RKO (cell line): ENCODE measurements at regions not wholly inside any gene's neighbourhood (a gene's known extent, or its start where the extent isn't known, plus 50 kb on each side); places are given as distances from the start of the nearest gene placed in this dataset.
A peak's percentile ranks its signal among the peaks of the same experiment; 100 is the strongest.

Experiments
- DNase-seq: peaks from one replicate; pipeline ENCODE4 v3.0.0-alpha.2; 2016; ENCODE audit warnings: low spot score

- no peak for DNase-seq
These were observed 181.9 kb downstream of the SOX9 start for GRCh38 chr17:72302735-72303134.

GRCh38 chr17:72303787-72304733 is 183.2 kb downstream of the SOX9 start:
- DNase-seq: no peak

DNA sequence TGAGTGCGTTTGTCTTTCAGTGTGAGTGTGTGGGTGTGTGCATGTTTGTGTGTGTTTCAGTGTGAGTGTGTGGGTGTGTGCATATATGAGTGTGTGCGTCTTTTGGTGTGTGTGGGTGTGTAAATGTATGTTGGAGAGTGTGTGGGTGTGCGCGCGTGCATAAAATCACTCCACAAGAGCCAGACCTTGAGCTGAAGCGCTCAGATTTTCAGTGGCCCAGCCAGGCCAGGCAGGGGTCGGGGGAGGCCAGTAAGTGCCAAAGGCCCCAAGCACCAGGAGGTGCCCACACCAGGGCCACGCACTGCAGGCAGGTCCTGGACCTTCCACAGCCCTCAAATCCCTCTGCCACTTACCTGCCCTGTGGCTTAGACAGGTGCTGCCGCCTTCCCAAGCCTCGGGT is 184.0 kb downstream of the SOX9 start:
- DNase-seq: no peak

DNA sequence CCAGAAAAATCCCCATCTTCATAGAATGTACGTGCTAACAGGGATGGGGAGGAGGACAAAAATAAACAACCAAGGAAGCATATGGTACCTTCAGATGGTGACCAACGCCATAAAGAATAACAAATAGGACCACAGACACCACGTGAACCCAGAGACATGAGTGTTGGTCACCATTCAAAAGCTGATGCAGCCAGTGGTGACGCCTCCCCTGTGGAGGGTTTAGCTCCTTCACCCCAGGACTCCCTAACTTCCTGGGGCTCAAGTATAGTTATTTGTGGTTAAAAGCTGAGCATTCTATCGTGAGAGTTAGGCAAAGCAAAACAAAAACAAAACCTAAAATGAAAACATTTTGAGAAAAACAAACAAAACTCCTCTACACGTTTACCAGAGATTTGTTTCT is 184.7 kb downstream of the SOX9 start:
- DNase-seq: no peak

- no peak for DNase-seq
These were observed 185.2 kb downstream of the SOX9 start for GRCh38 chr17:72306037-72306436.

GRCh38 chr17:72307836-72308235 is 187.0 kb downstream of the SOX9 start:
- no peak for DNase-seq

DNA sequence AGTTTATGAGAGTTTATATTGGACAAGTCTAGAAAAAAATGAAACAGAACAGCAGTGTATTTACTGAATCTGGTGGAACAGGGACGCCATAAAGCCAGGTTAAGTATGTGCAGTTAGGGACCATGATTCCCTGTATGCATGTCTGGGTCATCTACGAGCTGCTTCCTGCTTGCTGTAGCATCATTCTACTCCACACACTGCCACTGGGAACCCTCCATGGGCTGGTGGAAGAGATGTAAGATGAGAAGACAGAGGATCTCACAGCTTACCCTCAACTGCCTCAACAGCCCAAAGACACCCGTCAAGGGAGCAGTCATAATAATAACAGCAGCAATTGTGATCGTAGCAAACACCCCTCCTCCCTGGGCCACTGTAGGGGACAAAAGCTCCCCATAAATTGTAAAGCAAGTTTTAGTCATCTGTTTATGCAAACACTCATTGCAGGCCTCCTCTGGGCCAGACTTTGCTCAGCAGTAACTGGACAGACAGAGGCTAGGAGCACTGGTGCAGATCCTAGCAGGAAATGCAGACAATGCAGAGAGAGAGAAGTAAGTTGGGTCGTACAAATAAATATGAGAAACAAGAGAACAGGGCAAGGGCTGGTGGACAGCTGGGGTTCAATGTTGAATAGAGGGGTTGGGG is 188.0 kb downstream of the SOX9 start:
- DNase-seq: no peak

DNA sequence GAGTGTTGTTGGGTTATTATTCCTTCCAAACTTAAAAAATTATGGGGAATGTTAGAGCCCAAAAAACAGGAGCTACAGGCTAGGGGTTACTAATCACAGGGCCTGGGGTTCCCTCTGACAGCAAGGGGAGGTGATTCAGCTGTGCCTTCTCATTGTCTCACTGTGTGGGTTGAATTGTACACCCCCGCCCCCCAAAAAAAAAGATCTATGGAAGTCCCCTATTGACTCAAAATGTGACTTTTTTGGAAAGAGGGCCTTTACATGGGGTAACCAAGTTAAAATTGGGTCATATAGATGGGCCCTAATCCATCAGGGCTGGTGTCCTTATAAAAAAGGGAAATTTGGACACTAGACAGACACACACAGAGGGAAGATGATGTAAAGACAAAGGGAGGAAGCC is 190.2 kb downstream of the SOX9 start:
- no peak for DNase-seq

DNA sequence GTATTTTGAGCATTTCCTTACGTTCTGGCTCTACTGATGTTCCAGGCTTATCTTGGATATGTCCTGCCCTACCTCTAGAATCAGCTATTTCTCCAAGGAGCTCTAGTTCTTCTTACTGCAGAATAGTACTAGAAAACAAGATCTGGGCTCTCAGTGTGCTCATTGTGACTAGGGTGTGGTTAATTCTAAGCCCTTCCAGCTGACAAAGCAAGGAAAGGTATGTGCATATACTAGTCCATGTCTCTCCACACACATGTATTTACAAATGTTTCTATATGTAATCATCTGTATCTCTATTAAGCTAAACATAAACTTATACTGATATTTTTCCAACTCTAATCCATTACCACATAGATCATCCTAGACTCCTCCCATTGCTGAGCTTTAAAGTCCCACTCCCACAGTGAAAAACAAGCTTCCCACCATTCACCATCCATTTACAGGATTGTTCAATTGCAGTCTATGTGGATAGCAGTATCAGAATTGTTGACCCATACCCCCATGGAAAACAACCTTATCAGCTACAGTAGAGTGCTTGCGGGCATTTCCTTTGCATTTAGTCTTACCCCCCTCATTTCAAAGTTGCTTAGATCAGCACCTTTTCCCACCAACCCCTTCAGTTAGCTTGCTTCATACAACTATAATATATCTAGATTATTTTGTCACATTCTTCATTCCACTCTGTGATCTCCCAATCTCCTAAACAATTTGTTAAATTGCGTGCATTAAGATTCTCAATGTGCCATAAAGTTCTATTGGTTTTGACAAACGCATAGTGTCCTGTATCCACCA is 194.5 kb downstream of the SOX9 start:
- DNase-seq: no peak

DNA sequence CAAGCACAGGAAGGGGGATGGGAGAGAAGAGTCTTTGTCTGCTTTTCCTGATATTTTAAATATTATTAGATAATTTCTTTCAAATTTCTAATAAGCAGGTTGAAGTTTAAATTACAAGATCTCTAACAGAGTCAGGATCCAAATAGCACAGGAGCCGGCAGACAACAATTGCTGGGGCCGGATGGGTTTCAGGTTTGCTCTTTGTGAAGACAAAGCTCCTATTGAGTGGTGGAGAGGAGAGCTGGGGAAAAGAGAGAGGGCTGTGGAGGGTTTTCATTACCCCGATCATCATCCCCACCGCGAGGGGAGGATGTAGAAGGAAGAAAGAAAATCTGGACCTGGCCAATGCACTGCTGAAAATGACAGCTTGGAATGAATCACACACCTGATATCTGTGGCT is 197.3 kb downstream of the SOX9 start:
- DNase-seq: no peak

- no peak for DNase-seq
These were observed 201.1 kb downstream of the SOX9 start for GRCh38 chr17:72321896-72322295.

- DNase-seq: no peak
These were observed 211.5 kb downstream of the SOX9 start for GRCh38 chr17:72332367-72332766.

DNA sequence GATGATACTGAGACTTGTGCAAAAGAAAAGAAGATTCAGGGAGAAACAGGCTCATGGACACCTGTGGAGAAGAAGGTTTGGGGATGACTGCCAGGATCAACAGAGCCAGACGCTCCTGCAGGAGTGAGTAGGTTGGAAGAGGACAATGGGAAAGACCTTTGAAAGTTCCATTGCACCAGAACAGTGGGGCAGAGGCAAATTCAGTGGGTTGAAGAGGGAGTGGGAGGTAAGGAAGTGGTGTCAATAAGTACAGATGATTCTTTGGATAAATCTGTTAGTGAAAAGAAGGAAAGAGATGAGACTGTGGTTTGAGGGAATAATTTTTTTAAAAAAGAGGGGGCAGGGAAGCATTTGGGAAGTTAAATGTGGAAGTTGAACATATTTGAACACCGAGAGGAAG is 212.8 kb downstream of the SOX9 start:
- DNase-seq: no peak

GRCh38 chr17:72334205-72334604 is 213.4 kb downstream of the SOX9 start:
- no peak for DNase-seq

GRCh38 chr17:72336026-72336803 is 215.4 kb downstream of the SOX9 start:
- DNase-seq: no peak

DNA sequence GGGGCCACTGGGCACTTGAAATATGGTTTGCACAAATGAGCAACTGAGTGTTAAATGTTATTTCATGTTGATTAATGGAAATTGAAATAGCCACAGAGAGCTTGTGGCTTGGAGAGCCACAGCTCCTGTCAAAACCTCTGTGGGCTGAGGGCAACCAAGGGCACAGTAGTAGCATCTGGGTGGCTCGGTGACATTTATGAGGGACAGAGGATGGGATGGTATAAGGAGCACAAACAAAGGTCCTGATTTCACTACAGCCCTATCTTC is 215.9 kb downstream of the SOX9 start:
- DNase-seq: no peak

- DNase-seq: no peak
These were observed 217.5 kb downstream of the SOX9 start for GRCh38 chr17:72338304-72338703.

DNA sequence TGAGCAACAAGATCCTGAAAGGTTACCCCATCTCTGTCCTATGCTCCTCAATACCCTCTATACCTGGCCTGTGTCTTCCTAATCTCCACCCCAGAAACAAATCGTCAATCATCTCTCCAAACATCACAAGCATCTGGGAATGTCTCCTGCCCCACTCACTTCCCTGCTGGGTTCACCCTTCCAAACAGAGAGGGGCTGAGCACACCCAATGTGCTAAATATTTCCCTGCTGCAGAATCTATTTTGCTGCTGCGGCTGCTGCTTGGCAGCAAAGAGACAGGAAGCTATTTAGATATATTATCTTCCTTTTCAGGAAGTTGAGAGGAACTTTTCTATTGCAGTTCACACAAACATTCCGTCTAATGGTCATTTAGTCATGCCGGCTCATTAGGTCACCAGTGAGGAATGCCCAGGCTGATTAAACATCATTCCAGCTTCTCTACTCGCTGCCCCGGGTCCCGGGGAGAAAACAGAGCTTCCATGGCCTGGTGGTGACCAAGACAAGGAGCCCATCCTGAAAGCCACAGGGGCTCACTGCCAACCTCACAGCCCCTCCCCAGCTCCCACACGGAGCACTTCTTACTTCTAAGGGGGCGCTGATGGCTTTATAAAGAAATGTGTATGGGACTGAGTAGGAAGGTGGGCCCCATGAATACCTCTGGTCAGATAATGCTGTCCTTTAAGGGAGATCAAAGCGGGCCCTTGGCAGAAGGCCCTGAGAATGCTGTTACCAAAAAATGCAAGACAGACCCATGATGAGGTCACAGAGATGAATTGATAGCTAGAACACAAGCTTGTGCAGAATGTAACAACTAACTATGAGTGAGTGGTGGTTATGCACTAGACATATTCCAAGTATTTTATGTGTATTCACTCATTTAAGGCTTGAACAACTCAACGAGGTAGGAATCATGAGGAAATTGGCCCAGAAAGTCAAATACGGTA is 218.3 kb downstream of the SOX9 start:
- DNase-seq: peak; percentile 77

DNA sequence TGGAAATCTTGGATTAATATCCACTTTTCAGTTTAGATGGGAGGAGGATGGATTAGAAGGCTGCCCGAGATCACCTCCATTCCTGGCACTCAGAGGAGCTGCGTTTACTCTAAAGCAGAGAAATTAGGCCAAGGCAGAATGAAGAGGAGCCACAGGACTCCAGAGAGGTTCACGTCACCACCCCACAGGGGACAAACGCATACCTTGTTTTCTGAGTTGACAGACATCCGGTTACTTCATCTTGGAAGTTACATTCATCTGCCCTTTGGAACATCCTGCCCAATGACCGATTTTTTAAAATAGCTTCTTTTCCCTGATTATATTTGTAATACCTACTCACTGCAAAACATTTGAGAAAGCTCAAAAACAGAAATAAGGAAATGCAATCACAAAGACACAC is 220.0 kb downstream of the SOX9 start:
- no peak for DNase-seq

DNA sequence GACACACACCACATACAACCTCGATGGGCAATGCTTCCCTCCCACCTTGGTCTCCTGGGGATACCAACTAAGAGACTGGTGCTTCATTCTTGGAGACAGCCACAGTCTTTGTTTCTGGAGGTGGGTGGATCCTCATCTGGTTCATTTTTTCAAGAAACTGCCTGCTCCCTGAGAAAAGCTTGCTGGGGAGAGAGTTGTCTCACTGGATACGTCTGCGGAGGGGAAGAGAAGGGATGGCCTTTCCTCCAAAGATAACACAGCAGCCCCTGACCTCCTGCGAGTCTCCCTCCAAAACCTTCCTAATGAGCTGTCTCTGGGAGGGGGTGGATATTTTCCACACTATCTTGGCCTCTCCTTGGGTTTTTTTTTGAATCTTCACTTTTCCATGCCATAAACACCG is 221.2 kb downstream of the SOX9 start:
- no peak for DNase-seq
